ENCODE measurements at regions not wholly inside any gene's neighbourhood (a gene's known extent, or its start where the extent isn't known, plus 50 kb on each side); places are given as distances from the start of the nearest gene placed in this dataset.

DNA sequence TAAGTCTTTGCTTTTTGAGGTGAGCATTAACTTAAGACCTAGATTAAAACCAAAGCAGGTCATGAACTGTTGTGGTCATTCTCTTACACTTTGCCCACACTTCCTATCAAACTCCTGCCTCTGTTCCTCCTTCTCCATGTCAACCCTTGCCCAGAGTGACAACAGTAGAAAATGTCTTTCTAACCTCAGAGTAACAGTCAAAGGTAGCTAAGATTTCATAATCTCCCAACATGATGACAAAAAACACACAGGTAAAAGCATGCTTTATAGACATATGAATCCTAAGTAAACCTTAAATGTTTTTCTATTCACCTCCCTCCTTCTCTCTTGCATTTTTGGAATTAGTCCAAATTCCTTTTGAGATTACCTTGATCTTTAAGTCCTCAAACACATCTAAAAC is 422.3 kb downstream of the SPATA31D1 start:
- TF ChIP-seq SMARCA5 (IDR thresholded peaks at IDR 0.05) (no peak), PREB (CRISPR knock-in tag; IDR thresholded peaks at IDR 0.05) (no peak), EP300 (IDR thresholded peaks at IDR 0.05; ENCODE audit: low read length) (no peak)

Measured in K562 (cell line).